ENCODE measurements at regions not wholly inside any gene's neighbourhood (a gene's known extent, or its start where the extent isn't known, plus 50 kb on each side); places are given as distances from the start of the nearest gene placed in this dataset.

DNA sequence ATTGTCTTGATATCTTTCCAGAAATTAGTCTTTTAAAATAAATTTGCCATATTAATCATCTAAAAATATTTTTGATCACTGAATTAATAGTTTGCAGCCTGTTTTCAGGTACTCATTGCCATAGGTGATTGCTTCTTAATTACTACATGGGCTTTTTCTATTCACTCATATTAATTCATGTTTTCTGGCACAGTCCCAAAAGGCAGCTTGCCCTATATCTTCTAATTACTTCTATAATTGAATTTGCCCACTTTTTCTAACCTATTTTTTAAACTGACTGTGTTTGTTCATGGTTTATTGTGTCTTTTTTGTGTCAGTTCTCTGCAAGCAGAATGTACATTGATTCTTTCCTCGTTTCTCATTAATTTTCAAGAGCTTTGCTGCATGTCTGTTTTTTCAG is 85.7 kb upstream of the SOX2 start:
- H3K27ac Mint-ChIP-seq (ENCODE audit: unreplicated experiment), result no peak overlapping the region
- DNase-seq (ENCODE audit: low spot score), result no peak
- no peak overlapping the region for H3K4me3 Mint-ChIP-seq (ENCODE audit: unreplicated experiment)
- peaks cover 40% of the 10 kb centered on the region for H3K4me1 Mint-ChIP-seq (ENCODE audit: unreplicated experiment)
- H3K27me3 Mint-ChIP-seq (ENCODE audit: unreplicated experiment), result no peaks in the 10 kb centered on the region
- H3K9me3 Mint-ChIP-seq (ENCODE audit: unreplicated experiment), result no peaks in the 10 kb centered on the region
- no peak for TF ChIP-seq CTCF (IDR thresholded peaks at IDR 0.05; ENCODE audit: unreplicated experiment)
- no peaks in the 10 kb centered on the region for H3K36me3 Mint-ChIP-seq (ENCODE audit: low read depth, unreplicated experiment)

DNA sequence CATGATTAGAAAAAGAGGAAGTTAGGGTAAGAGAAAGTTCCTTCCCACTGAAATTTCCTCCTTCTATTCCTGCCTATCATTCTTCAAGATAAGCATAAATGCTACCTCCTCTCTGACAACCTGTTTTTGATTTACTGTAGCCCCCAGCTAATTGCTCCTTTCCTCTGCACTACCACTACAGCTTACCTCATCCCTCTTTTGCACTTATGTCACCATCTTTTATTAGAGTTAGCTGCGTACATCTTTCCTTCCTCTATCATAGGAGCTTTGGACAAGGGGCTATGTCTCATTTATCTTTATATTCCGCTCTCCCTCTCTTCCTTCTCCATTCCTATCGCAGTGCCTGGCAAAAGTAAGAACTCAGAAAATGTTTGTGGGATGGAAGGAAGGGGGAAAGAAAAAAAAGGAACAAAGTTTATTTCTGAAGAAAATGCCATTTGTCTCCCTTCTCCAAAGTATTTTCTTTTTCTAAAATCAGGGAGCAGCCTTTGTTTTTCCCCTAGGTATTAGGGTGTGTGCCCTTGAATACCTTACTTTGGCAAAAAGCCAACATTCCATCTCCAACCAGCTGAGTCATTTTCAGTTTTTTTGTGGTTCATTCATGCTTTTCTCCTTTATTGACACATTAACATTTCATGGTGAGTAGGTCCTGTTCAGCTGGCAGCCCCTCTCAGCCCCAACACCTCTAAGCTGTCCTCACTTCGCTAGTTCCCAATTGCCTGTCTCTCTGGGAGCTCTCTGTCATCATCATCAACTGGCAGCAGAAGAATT is 87.6 kb upstream of the SOX2 start:
- Mint-ChIP-seq H3K4me3 (ENCODE audit: unreplicated experiment) (no peak overlapping the region), H3K27me3 (ENCODE audit: unreplicated experiment) (no peaks in the 10 kb centered on the region), H3K27ac (ENCODE audit: unreplicated experiment) (peak overlapping the region; percentile 57), H3K36me3 (ENCODE audit: low read depth, unreplicated experiment) (no peaks in the 10 kb centered on the region), H3K4me1 (ENCODE audit: unreplicated experiment) (peaks cover 37% of the 10 kb centered on the region), H3K9me3 (ENCODE audit: unreplicated experiment) (no peaks in the 10 kb centered on the region)
- no peak for DNase-seq (ENCODE audit: low spot score)
- TF ChIP-seq CTCF (IDR thresholded peaks at IDR 0.05; ENCODE audit: unreplicated experiment), result no peak

DNA sequence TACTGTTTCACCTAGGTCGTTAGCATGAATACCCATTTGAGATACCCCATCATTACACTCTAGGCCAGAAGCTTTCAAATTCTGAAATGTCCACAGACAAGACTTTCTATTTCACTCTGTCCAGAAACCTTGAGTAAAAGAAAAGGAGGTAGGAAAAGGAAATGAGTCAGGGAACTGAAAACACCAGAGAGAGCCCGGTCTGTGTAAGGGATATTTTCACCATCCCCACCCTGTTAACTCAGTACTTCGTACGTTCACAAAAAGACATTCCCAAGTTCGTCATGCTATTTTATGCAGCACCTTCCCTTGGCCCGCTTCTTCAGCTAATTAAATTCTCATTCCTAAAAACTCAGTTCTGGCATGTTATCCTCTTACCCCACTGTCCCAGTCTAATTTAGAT is 89.4 kb upstream of the SOX2 start:
- peak overlapping the region; percentile 65 for H3K27ac Mint-ChIP-seq (ENCODE audit: unreplicated experiment)
- no peak overlapping the region for H3K4me3 Mint-ChIP-seq (ENCODE audit: unreplicated experiment)
- no peak for DNase-seq (ENCODE audit: low spot score)
- H3K36me3 Mint-ChIP-seq (ENCODE audit: low read depth, unreplicated experiment), result no peaks in the 10 kb centered on the region
- H3K27me3 Mint-ChIP-seq (ENCODE audit: unreplicated experiment), result no peaks in the 10 kb centered on the region
- H3K4me1 Mint-ChIP-seq (ENCODE audit: unreplicated experiment), result peaks cover 36% of the 10 kb centered on the region
- no peaks in the 10 kb centered on the region for H3K9me3 Mint-ChIP-seq (ENCODE audit: unreplicated experiment)
- TF ChIP-seq CTCF (IDR thresholded peaks at IDR 0.05; ENCODE audit: unreplicated experiment), result no peak

GRCh38 chr3:181619897-181620296 is 91.8 kb upstream of the SOX2 start:
- no peak for TF ChIP-seq CTCF (IDR thresholded peaks at IDR 0.05; ENCODE audit: unreplicated experiment)
- Mint-ChIP-seq H3K36me3 (ENCODE audit: low read depth, unreplicated experiment) (no peaks in the 10 kb centered on the region), H3K4me1 (ENCODE audit: unreplicated experiment) (peaks cover 36% of the 10 kb centered on the region), H3K27ac (ENCODE audit: unreplicated experiment) (no peak overlapping the region), H3K27me3 (ENCODE audit: unreplicated experiment) (no peaks in the 10 kb centered on the region), H3K4me3 (ENCODE audit: unreplicated experiment) (no peak overlapping the region), H3K9me3 (ENCODE audit: unreplicated experiment) (no peaks in the 10 kb centered on the region)
- DNase-seq (ENCODE audit: low spot score), result no peak

- Mint-ChIP-seq H3K4me1 (ENCODE audit: unreplicated experiment) (peaks cover 23% of the 10 kb centered on the region), H3K4me3 (ENCODE audit: unreplicated experiment) (no peak overlapping the region), H3K27me3 (ENCODE audit: unreplicated experiment) (no peaks in the 10 kb centered on the region), H3K9me3 (ENCODE audit: unreplicated experiment) (no peaks in the 10 kb centered on the region), H3K27ac (ENCODE audit: unreplicated experiment) (no peak overlapping the region), H3K36me3 (ENCODE audit: low read depth, unreplicated experiment) (no peaks in the 10 kb centered on the region)
- no peak for TF ChIP-seq CTCF (IDR thresholded peaks at IDR 0.05; ENCODE audit: unreplicated experiment)
- DNase-seq (ENCODE audit: low spot score), result no peak
Observed at GRCh38 chr3:181618260-181618659, 93.5 kb upstream of the SOX2 start.
